H9 (cell line): ENCODE measurements at regions not wholly inside any gene's neighbourhood (a gene's known extent, or its start where the extent isn't known, plus 50 kb on each side); places are given as distances from the start of the nearest gene placed in this dataset.
A peak's percentile ranks its signal among the peaks of the same experiment; 100 is the strongest.

Source experiments
- DNase-seq: peaks from one replicate; pipeline ENCODE4 v3.0.0-alpha.2; 2017
- H2AFZ ChIP-seq: one replicate; pipeline ENCODE4 v1.6.1; 2013; ENCODE audit warnings: mild to moderate bottlenecking, low read length, control low read depth, moderate library complexity
- H2AK5ac ChIP-seq: 2 replicates; pipeline ENCODE4 v1.6.1; 2013; ENCODE audit warnings: low read length, control low read depth, mixed read lengths; ENCODE audit not compliant: insufficient read length
- H2BK120ac ChIP-seq: one replicate; pipeline ENCODE4 v1.6.1; 2013; ENCODE audit warnings: low read depth, mild to moderate bottlenecking, low read length, control low read depth, inconsistent platforms; ENCODE audit not compliant: poor library complexity, severe bottlenecking
- H2BK12ac ChIP-seq: 2 replicates; pipeline ENCODE4 v1.6.1; 2013; ENCODE audit warnings: low read length, control low read depth, mixed read lengths, low read depth; ENCODE audit not compliant: insufficient read length
- H2BK15ac ChIP-seq: 2 replicates; pipeline ENCODE4 v1.6.1; 2013; ENCODE audit warnings: low read depth, low read length, control low read depth
- H2BK20ac ChIP-seq: one replicate; pipeline ENCODE4 v1.6.1; 2013; ENCODE audit warnings: low read depth, mild to moderate bottlenecking, low read length, control low read depth, inconsistent platforms; ENCODE audit not compliant: poor library complexity, severe bottlenecking
- H2BK5ac ChIP-seq: 2 replicates; pipeline ENCODE4 v1.6.1; 2013; ENCODE audit warnings: low read length, control low read depth, mixed read lengths; ENCODE audit not compliant: insufficient read length
- H3K14ac ChIP-seq: 2 replicates; pipeline ENCODE4 v1.6.1; 2013; ENCODE audit warnings: low read length, control low read depth; ENCODE audit not compliant: insufficient read depth
- H3K18ac ChIP-seq: 2 replicates; pipeline ENCODE4 v1.6.1; 2013; ENCODE audit warnings: low read depth, mild to moderate bottlenecking, mixed read lengths, low read length, control low read depth; ENCODE audit not compliant: insufficient read length
- H3K23ac ChIP-seq: 2 replicates; pipeline ENCODE4 v1.6.1; 2013; ENCODE audit warnings: low read length, control low read depth, mixed read lengths, low read depth; ENCODE audit not compliant: insufficient read length
- H3K23me2 ChIP-seq: 2 replicates; pipeline ENCODE4 v1.6.1; 2013; ENCODE audit warnings: low read depth, mild to moderate bottlenecking, mixed read lengths, low read length, control low read depth; ENCODE audit not compliant: insufficient read length, poor library complexity, severe bottlenecking
- H3K27ac ChIP-seq: 2 replicates; pipeline ENCODE4 v1.5.1; 2013; ENCODE audit warnings: low read length, control low read depth, mixed read lengths, low read depth; ENCODE audit not compliant: insufficient read length
- H3K27me3 ChIP-seq: 2 replicates; pipeline ENCODE4 v1.6.1; 2013; ENCODE audit warnings: low read length, control low read depth, inconsistent platforms; ENCODE audit not compliant: insufficient read depth
- H3K4ac ChIP-seq: 2 replicates; pipeline ENCODE4 v1.6.1; 2013; ENCODE audit warnings: low read depth, mild to moderate bottlenecking, control low read depth, inconsistent platforms, low read length, moderate library complexity
- H3K4me1 ChIP-seq: 2 replicates; pipeline ENCODE4 v1.6.1; 2013; ENCODE audit warnings: low read length, control low read depth, inconsistent platforms; ENCODE audit not compliant: insufficient read depth
- H3K4me2 ChIP-seq: 2 replicates; pipeline ENCODE4 v1.6.1; 2013; ENCODE audit warnings: low read length, control low read depth, mixed read lengths; ENCODE audit not compliant: insufficient read length, insufficient read depth
- H3K56ac ChIP-seq: 2 replicates; pipeline ENCODE4 v1.6.1; 2013; ENCODE audit warnings: low read depth, mild to moderate bottlenecking, mixed read lengths, low read length, control low read depth; ENCODE audit not compliant: insufficient read length
- H3K79me1 ChIP-seq: 2 replicates; pipeline ENCODE4 v1.6.1; 2013; ENCODE audit warnings: low read depth, mild to moderate bottlenecking, moderate library complexity, low read length, control low read depth, inconsistent platforms; ENCODE audit not compliant: insufficient read depth, poor library complexity, severe bottlenecking
- H3K79me2 ChIP-seq: 2 replicates; pipeline ENCODE4 v1.6.1; 2013; ENCODE audit warnings: low read length, control low read depth, inconsistent platforms; ENCODE audit not compliant: insufficient read depth
- H3K9ac ChIP-seq: 2 replicates; pipeline ENCODE4 v1.6.1; 2013; ENCODE audit warnings: low read length, control low read depth, mixed read lengths; ENCODE audit not compliant: insufficient read length; ENCODE audit errors: extremely low read depth
- H3K9me3 ChIP-seq: one replicate; pipeline ENCODE4 v1.6.1; 2013; ENCODE audit warnings: low read depth, low read length, inconsistent platforms; ENCODE audit not compliant: control insufficient read depth
- H3T11ph ChIP-seq: one replicate; pipeline ENCODE4 v1.6.1; 2013; ENCODE audit warnings: mild to moderate bottlenecking, low read length, control low read depth, inconsistent platforms
- H4K20me1 ChIP-seq: one replicate; pipeline ENCODE4 v1.6.1; 2013; ENCODE audit not compliant: control insufficient read depth, insufficient read length, insufficient read depth
- H4K5ac ChIP-seq: 2 replicates; pipeline ENCODE4 v1.6.1; 2013; ENCODE audit warnings: low read depth, mild to moderate bottlenecking, mixed read lengths, low read length, control low read depth; ENCODE audit not compliant: insufficient read length
- H4K8ac ChIP-seq: replicated peaks from 2 replicates; pipeline ENCODE4 v1.6.1; 2013; ENCODE audit warnings: low read length, control low read depth, mixed read lengths, low read depth; ENCODE audit not compliant: insufficient read length
- H4K91ac ChIP-seq: 2 replicates; pipeline ENCODE4 v1.6.1; 2013; ENCODE audit warnings: low read depth, mild to moderate bottlenecking, moderate library complexity, mixed read lengths, low read length, control low read depth; ENCODE audit not compliant: insufficient read length
- H3K27ac Mint-ChIP-seq, 3 experiments: 2 replicates in 2 of 3; 3 replicates in 1 of 3; pipeline ENCODE4 v1.8.0; 2020 to 2021; ENCODE audit warnings: mixed read lengths in 3 of 3, mild to moderate bottlenecking in 1 of 3, moderate library complexity in 1 of 3
- H3K27me3 Mint-ChIP-seq: 2 replicates; pipeline ENCODE4 v1.8.0; 2021; ENCODE audit warnings: low read depth, mild to moderate bottlenecking, moderate library complexity, mixed read lengths
- H3K36me3 Mint-ChIP-seq, 3 experiments: 2 replicates in 2 of 3; 3 replicates in 1 of 3; pipeline ENCODE4 v1.8.0; 2020 to 2021; ENCODE audit warnings: low read depth in 3 of 3, mixed read lengths in 3 of 3; ENCODE audit not compliant: insufficient read depth in 1 of 3
- H3K4me1 Mint-ChIP-seq, 2 experiments: 2 replicates each; pipeline ENCODE4 v1.8.0; 2020; ENCODE audit warnings: mixed read lengths in 2 of 2
- H3K4me3 Mint-ChIP-seq, 2 experiments: 2 replicates in 1 of 2; 3 replicates in 1 of 2; pipeline ENCODE4 v1.8.0; 2020 to 2021; ENCODE audit warnings: mild to moderate bottlenecking in 2 of 2, mixed read lengths in 2 of 2, moderate library complexity in 1 of 2
- H3K9me3 Mint-ChIP-seq, 2 experiments: 2 replicates in 1 of 2; 3 replicates in 1 of 2; pipeline ENCODE4 v1.8.0; 2020; ENCODE audit warnings: mild to moderate bottlenecking in 2 of 2, mixed read lengths in 2 of 2, moderate library complexity in 1 of 2
- CTCF ChIP-seq: fragments of 200-600 bp; sonication (generic); conservative IDR thresholded peaks from 3 replicates; pipeline ENCODE4 v1.8.0; 2021; ENCODE audit warnings: antibody characterized with exemption, mild to moderate bottlenecking
- WGBS: extraction: QIAGEN DNeasy Blood & Tissue Kit; methylation state at CpG from one replicate; pipeline ENCODE4 v1.1.7; 2013; ENCODE audit warnings: missing lambda C conversion rate, low lambda C conversion rate, mixed read lengths; ENCODE audit not compliant: insufficient read length; ENCODE audit errors: extremely low coverage; 5-methylcytosine and 5-hydroxymethylcytosine counted together

GRCh38 chr2:129827311-129828090, 152.0 kb upstream of the RAB6C start:
- Histone ChIP-seq H3K79me2 (no peaks in the 10 kb centered on the region), H2BK12ac (no peak overlapping the region), H3K23ac (no peak overlapping the region), H3K4me1 (no peaks in the 10 kb centered on the region), H3K27me3 (no peaks in the 10 kb centered on the region), H4K5ac (no peak overlapping the region), H3K4me2 (no peak overlapping the region), H3K9me3 (no peaks in the 10 kb centered on the region), H3K27ac (no peak overlapping the region), H4K91ac (no peak overlapping the region), H4K8ac (no peak overlapping the region), H2AK5ac (no peak overlapping the region), H3K18ac (no peak overlapping the region), H3K79me1 (no peaks in the 10 kb centered on the region), H2AFZ (no peak overlapping the region), H3K56ac (no peak overlapping the region), H3T11ph (no peak overlapping the region), H2BK120ac (no peak overlapping the region), H2BK5ac (no peak overlapping the region), H2BK15ac (no peak overlapping the region), H3K14ac (no peak overlapping the region), H4K20me1 (no peaks in the 10 kb centered on the region), H2BK20ac (no peak overlapping the region), H3K23me2 (no peaks in the 10 kb centered on the region), H3K4ac (no peak overlapping the region), H3K9ac (no peak overlapping the region)
- H3K36me3 Mint-ChIP-seq: peaks cover 5 to 23% (median 12%) of the 10 kb centered on the region in 3 experiments; a peak in 6 of 7 replicates
- DNase-seq: peak; percentile 88
- peaks cover 16 to 20% of the 10 kb centered on the region in 2 experiments for H3K9me3 Mint-ChIP-seq
- H3K4me1 Mint-ChIP-seq: peaks cover 13 to 20% of the 10 kb centered on the region in 2 experiments
- peak; percentile 44; the same call in 2 of the 3 replicates for TF ChIP-seq CTCF
- no peaks in the 10 kb centered on the region; the same call in 1 of the 2 replicates for H3K27me3 Mint-ChIP-seq
- H3K4me3 Mint-ChIP-seq: no peak overlapping the region; a peak in 2 of 5 replicates
- peak overlapping the region in 2 of 3 experiments; percentile 34 to 73; a peak in 2 of 7 replicates for H3K27ac Mint-ChIP-seq
- no CpG with 5 or more reads among the region's 27 CpGs for WGBS
